ENCODE measurements at regions not wholly inside any gene's neighbourhood (a gene's known extent, or its start where the extent isn't known, plus 50 kb on each side); places are given as distances from the start of the nearest gene placed in this dataset.

GRCh38 chr5:109987355-109987754 is 297.6 kb downstream of the MAN2A1 start:
- Histone ChIP-seq H3K9me3 (ENCODE audit: low read length) (no peaks in the 10 kb centered on the region), H3K4me3 (ENCODE audit: low read length) (no peak overlapping the region), H3K4me1 (ENCODE audit: insufficient read depth, low read length) (peaks cover 1% of the 10 kb centered on the region), H3K27me3 (ENCODE audit: insufficient read depth, low read length) (no peaks in the 10 kb centered on the region), H2AFZ (ENCODE audit: low read depth, low read length) (no peak overlapping the region), H3K36me3 (ENCODE audit: insufficient read depth, low read length) (no peaks in the 10 kb centered on the region)

DNA sequence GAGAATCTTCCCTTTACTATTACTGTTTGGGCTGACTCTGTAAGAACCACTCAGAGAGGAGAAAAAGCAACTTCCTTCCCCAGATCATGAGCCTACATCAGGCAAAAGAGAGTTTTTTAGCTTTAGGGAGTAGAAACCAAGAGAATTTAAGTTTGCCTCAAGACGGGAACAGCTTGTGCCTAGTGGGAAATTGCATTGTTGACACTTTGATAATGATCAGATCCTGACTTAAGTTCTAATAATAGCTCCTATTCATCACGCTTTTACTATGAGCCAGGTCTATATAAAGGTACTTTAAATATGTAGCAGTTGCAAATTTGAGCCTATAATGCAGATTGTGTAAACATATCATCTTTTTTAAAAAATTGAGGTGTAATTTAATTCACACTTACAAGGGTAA is 298.2 kb downstream of the MAN2A1 start:
- no peak overlapping the region for H2AFZ ChIP-seq (ENCODE audit: low read depth, low read length)
- H3K4me3 ChIP-seq (ENCODE audit: low read length), result no peak overlapping the region
- H3K4me1 ChIP-seq (ENCODE audit: insufficient read depth, low read length), result peaks cover 3% of the 10 kb centered on the region
- no peaks in the 10 kb centered on the region for H3K36me3 ChIP-seq (ENCODE audit: insufficient read depth, low read length)
- no peaks in the 10 kb centered on the region for H3K9me3 ChIP-seq (ENCODE audit: low read length)
- H3K27me3 ChIP-seq (ENCODE audit: insufficient read depth, low read length), result no peaks in the 10 kb centered on the region

DNA sequence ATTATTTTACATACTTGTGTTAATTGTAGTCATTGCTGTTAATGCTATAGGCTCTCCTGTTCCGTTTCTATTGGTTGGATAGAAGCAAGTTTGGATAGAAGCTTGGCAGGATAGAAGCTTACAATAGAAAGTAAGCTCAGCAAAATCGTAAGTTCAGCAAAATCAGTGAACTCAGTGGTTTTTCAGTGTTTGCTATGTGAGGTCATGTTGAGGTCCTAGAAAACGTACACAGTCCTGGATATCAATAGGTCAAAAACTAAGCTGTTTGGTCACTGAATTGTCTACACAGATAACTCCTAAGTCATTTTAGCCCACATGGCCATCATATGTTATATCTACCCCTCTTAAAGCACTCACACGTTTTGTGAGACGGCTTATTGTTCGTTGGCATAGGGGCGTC is 299.4 kb downstream of the MAN2A1 start:
- Histone ChIP-seq H3K4me3 (ENCODE audit: low read length) (no peak overlapping the region), H3K36me3 (ENCODE audit: insufficient read depth, low read length) (no peaks in the 10 kb centered on the region), H2AFZ (ENCODE audit: low read depth, low read length) (no peak overlapping the region), H3K27me3 (ENCODE audit: insufficient read depth, low read length) (no peaks in the 10 kb centered on the region), H3K4me1 (ENCODE audit: insufficient read depth, low read length) (peaks cover 3% of the 10 kb centered on the region), H3K9me3 (ENCODE audit: low read length) (no peaks in the 10 kb centered on the region)

GRCh38 chr5:109989994-109990722 is 300.4 kb downstream of the MAN2A1 start:
- no peak overlapping the region for H2AFZ ChIP-seq (ENCODE audit: low read depth, low read length)
- H3K4me1 ChIP-seq (ENCODE audit: insufficient read depth, low read length), result peaks cover 3% of the 10 kb centered on the region
- no peaks in the 10 kb centered on the region for H3K36me3 ChIP-seq (ENCODE audit: insufficient read depth, low read length)
- no peak overlapping the region for H3K4me3 ChIP-seq (ENCODE audit: low read length)
- no peaks in the 10 kb centered on the region for H3K27me3 ChIP-seq (ENCODE audit: insufficient read depth, low read length)
- no peaks in the 10 kb centered on the region for H3K9me3 ChIP-seq (ENCODE audit: low read length)

DNA sequence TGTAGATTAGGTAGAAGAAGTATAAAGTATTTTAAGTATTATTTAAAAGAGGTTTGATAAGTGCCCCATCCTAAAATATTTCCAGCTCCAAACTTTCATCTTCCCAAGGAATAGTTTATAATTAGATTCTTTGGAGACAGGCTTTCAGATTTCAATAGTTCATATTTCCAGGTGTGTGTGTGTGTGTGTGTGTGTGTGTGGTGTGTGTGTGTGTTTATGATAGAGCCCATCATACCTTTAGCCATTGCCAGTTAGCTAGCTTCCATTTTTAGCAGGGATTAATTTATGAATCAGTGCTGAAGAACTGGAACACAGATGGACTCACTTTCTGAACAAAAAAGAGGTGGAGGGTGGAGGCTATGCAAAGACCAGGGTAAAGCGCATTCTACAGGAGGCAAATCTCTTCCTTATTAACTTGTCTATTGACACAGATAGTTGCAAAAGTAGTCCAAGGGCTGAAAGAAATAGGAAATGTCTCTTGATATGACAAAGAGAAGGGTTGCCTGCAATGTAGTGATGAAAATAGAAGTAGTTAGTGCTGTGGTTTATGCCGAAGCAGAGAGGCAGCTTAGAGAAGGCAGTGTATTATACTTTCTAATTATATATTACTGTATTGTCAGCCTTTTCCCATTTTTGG is 301.1 kb downstream of the MAN2A1 start:
- H2AFZ ChIP-seq (ENCODE audit: low read depth, low read length), result no peak overlapping the region
- peaks cover 3% of the 10 kb centered on the region for H3K4me1 ChIP-seq (ENCODE audit: insufficient read depth, low read length)
- no peaks in the 10 kb centered on the region for H3K36me3 ChIP-seq (ENCODE audit: insufficient read depth, low read length)
- no peaks in the 10 kb centered on the region for H3K9me3 ChIP-seq (ENCODE audit: low read length)
- H3K27me3 ChIP-seq (ENCODE audit: insufficient read depth, low read length), result no peaks in the 10 kb centered on the region
- no peak overlapping the region for H3K4me3 ChIP-seq (ENCODE audit: low read length)

DNA sequence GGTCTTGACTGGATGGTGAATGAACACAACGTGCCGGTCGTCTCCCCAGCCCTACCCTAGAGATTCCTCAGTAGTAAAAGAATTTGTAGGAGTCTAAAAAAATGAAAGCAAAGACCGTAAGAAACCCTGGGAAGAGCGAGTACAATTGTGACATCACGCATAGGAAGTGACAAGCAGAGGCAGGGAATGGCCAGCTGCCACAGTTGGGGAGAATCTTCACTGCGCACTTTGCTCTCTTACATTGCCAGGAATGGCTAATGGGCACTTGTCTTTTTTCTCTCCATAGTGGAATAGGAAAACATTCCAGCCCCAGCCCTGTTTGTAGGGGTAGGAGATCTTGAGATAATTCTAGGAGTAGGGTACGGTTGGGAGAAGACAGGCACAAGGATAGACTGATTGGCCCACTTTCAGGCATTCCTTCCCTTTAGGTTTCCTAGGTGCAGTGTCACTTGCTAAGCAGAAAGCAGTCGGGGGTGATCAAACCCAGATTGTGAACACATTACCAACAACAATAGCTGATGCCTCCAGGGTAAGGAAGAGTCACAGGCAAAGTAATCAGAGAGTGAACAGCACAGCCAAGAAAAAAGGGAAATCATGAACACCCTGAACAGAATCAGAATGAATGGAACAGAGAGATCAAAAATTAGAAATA is 302.7 kb downstream of the MAN2A1 start:
- no peaks in the 10 kb centered on the region for H3K9me3 ChIP-seq (ENCODE audit: low read length)
- H3K36me3 ChIP-seq (ENCODE audit: insufficient read depth, low read length), result no peaks in the 10 kb centered on the region
- H3K27me3 ChIP-seq (ENCODE audit: insufficient read depth, low read length), result no peaks in the 10 kb centered on the region
- H3K4me3 ChIP-seq (ENCODE audit: low read length), result no peak overlapping the region
- H3K4me1 ChIP-seq (ENCODE audit: insufficient read depth, low read length), result peaks cover 10% of the 10 kb centered on the region
- H2AFZ ChIP-seq (ENCODE audit: low read depth, low read length), result no peak overlapping the region

DNA sequence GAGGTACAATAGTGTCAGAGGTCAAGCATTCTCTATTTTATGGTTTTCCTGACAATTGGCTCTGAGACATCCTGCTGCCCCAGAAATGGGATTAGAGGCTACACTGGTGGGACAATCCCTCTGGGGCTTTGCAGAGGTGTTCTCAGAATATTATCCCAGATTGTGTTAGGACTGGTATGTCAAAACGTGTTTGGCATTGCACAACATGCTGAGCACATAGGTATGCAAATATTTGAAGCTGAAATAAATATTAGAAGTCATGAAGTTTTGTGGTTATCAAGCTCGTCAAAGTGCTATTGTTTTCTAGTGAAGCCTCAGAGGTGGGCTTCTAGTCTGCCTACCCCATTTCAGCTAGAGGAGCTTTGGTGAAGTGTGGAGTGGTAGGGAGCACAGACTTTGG is 304.4 kb downstream of the MAN2A1 start:
- Histone ChIP-seq H3K36me3 (ENCODE audit: insufficient read depth, low read length) (no peaks in the 10 kb centered on the region), H3K27me3 (ENCODE audit: insufficient read depth, low read length) (no peaks in the 10 kb centered on the region), H3K4me1 (ENCODE audit: insufficient read depth, low read length) (peaks cover 10% of the 10 kb centered on the region), H3K9me3 (ENCODE audit: low read length) (no peaks in the 10 kb centered on the region), H3K4me3 (ENCODE audit: low read length) (no peak overlapping the region), H2AFZ (ENCODE audit: low read depth, low read length) (no peak overlapping the region)

DNA sequence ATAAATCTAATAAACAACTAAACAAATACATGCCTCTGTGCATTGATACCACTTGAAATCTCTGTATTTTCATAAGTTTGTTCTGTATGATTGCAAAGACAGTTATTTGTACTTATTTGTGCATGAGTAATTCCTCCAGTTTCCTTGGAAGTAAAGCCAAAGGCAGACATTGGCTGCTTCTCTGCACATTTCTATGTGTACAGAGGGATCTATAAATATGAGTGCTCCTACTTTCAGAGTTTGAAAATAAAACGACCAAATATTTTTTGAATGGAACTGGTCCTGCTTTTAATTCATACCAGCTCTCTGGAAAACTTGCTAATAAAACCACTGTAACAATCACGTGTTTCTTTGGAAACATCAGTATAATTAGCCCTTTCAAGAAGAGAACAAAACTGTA is 306.5 kb downstream of the MAN2A1 start:
- peaks cover 11% of the 10 kb centered on the region for H3K4me1 ChIP-seq (ENCODE audit: insufficient read depth, low read length)
- no peaks in the 10 kb centered on the region for H3K27me3 ChIP-seq (ENCODE audit: insufficient read depth, low read length)
- H3K36me3 ChIP-seq (ENCODE audit: insufficient read depth, low read length), result no peaks in the 10 kb centered on the region
- H3K9me3 ChIP-seq (ENCODE audit: low read length), result no peaks in the 10 kb centered on the region
- H3K4me3 ChIP-seq (ENCODE audit: low read length), result no peak overlapping the region
- peak overlapping the region; percentile 18 for H2AFZ ChIP-seq (ENCODE audit: low read depth, low read length)

DNA sequence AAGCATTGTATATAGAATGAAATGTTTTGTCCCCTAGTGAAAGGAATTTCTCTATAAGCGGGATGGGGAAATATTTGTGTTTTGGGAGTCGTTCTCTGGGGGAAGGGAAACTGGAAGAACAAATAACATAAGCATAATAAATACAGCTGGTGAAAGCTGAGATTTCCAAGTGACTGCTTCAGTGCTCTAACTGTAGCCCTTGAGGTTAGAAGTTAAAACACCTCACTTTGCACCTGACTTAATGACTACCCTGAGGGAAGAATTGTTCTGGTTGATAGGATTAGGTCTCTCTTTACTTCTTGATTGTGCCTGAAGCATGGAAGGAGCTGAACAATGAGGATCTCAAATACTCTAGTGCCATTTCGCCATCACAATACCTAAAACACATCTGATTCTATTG is 307.4 kb downstream of the MAN2A1 start:
- peaks cover 18% of the 10 kb centered on the region for H3K4me1 ChIP-seq (ENCODE audit: insufficient read depth, low read length)
- peak overlapping the region; percentile 18 for H2AFZ ChIP-seq (ENCODE audit: low read depth, low read length)

DNA sequence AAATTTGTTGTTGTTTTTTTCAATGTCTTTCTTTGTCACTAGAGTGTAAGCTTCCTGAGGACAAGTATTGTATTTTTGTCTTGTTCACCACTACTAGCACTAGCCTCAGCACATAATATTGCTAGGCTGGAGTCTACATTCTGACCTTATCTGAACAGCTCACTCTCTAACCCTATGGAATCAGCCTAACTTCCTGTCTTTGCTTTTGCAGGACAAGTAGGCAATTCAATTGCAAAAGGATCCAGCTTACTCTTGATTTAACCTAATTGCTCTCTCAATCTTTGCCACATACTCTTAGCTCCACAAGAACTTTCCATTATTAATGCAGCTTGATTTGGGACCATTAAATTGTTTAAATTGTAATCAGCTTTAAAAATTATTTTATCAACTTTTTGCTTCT is 308.5 kb downstream of the MAN2A1 start:
- Histone ChIP-seq H3K4me1 (ENCODE audit: insufficient read depth, low read length) (peaks cover 15% of the 10 kb centered on the region), H3K4me3 (ENCODE audit: low read length) (no peak overlapping the region), H3K27me3 (ENCODE audit: insufficient read depth, low read length) (no peaks in the 10 kb centered on the region), H2AFZ (ENCODE audit: low read depth, low read length) (no peak overlapping the region), H3K9me3 (ENCODE audit: low read length) (no peaks in the 10 kb centered on the region), H3K36me3 (ENCODE audit: insufficient read depth, low read length) (no peaks in the 10 kb centered on the region)

More for the DNA sequence above, 307.4 kb downstream of the MAN2A1 start:
- Histone ChIP-seq H3K27me3 (ENCODE audit: insufficient read depth, low read length) (no peaks in the 10 kb centered on the region), H3K4me3 (ENCODE audit: low read length) (no peak overlapping the region), H3K9me3 (ENCODE audit: low read length) (no peaks in the 10 kb centered on the region), H3K36me3 (ENCODE audit: insufficient read depth, low read length) (no peaks in the 10 kb centered on the region)

GRCh38 chr5:109998726-109999125 is 309.0 kb downstream of the MAN2A1 start:
- H3K36me3 ChIP-seq (ENCODE audit: insufficient read depth, low read length), result no peaks in the 10 kb centered on the region
- H3K4me3 ChIP-seq (ENCODE audit: low read length), result no peak overlapping the region
- no peaks in the 10 kb centered on the region for H3K27me3 ChIP-seq (ENCODE audit: insufficient read depth, low read length)
- H3K9me3 ChIP-seq (ENCODE audit: low read length), result no peaks in the 10 kb centered on the region
- H2AFZ ChIP-seq (ENCODE audit: low read depth, low read length), result no peak overlapping the region
- H3K4me1 ChIP-seq (ENCODE audit: insufficient read depth, low read length), result peaks cover 15% of the 10 kb centered on the region

DNA sequence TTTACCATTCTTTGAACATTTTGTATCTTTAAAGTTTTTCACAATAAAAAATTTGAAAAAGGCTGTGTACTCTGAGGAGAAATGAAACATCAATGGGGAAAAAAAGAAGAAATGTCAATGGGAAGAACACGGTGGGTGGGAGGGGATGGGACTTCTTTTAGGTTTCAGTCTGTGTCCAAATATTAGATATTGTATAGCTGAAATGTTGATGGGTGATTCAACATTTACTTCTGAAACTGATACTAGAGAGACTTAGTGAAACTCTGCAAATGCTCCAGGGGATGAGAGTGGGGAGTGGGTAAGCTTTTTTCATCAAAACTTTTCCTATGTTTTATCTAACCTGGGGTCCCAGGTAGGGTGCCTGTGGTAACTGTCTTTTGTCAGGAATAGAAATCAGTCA is 311.9 kb downstream of the MAN2A1 start:
- Histone ChIP-seq H2AFZ (ENCODE audit: low read depth, low read length) (no peak overlapping the region), H3K4me1 (ENCODE audit: insufficient read depth, low read length) (peaks cover 15% of the 10 kb centered on the region), H3K36me3 (ENCODE audit: insufficient read depth, low read length) (no peaks in the 10 kb centered on the region), H3K27me3 (ENCODE audit: insufficient read depth, low read length) (no peaks in the 10 kb centered on the region), H3K4me3 (ENCODE audit: low read length) (no peak overlapping the region), H3K9me3 (ENCODE audit: low read length) (no peaks in the 10 kb centered on the region)

DNA sequence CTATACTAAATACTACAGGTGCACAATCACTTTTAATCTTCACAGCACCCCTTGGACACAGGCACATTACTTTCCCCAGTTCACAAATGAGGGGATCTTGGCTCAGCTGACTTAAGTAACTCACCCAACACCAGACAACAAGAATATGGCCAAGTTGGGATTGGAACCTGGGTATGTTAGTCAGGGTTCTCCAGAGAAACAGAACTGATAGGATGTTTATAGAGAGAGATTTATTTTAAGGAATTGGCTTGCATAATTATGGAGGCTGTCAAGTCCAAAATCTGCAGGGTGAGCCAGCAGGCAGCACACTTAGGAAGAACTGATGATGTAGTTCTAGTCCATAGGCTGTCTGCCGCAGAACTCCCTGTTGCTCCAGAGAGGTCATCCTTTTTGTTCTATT is 312.9 kb downstream of the MAN2A1 start:
- Histone ChIP-seq H3K27me3 (ENCODE audit: insufficient read depth, low read length) (no peaks in the 10 kb centered on the region), H3K9me3 (ENCODE audit: low read length) (no peaks in the 10 kb centered on the region), H2AFZ (ENCODE audit: low read depth, low read length) (no peak overlapping the region), H3K4me3 (ENCODE audit: low read length) (no peak overlapping the region), H3K36me3 (ENCODE audit: insufficient read depth, low read length) (no peaks in the 10 kb centered on the region), H3K4me1 (ENCODE audit: insufficient read depth, low read length) (peaks cover 8% of the 10 kb centered on the region)
